ENCODE measurements at regions not wholly inside any gene's neighbourhood (a gene's known extent, or its start where the extent isn't known, plus 50 kb on each side); places are given as distances from the start of the nearest gene placed in this dataset.

DNA sequence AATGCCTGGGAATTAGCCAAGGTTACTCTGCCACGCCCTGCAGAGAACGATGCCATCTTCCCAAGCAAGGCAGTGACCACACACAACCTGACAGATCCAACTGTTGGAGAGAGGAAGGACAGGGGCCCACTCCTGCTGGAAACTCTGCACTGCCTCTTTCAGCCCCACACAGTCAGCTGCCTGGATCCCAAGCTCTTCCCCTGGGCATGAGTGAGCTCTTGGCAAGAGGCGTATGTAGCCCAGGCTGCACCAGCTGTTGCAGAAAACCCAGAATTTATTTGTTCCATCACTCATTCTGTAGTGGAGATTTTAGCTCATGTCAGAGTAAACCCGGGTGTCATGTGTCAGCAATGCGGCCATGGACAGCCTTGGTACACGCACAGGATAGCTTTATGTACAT is 135.1 kb upstream of the TRIM24 start:
- CTCF ChIA-PET, result no interaction called here
- ATAC-seq (no peak), FAIRE-seq (no peak), DNase-seq (ENCODE audit: low read depth, low spot score) (no peak)
- RAD21 ChIA-PET (ENCODE audit: unreplicated experiment), result no interaction called here
- Histone ChIP-seq H2AFZ (ENCODE audit: control insufficient read depth, low read depth, low read length) (no peak overlapping the region), H3K27ac (ENCODE audit: control insufficient read depth, insufficient read depth) (no peak overlapping the region), H3K9ac (ENCODE audit: control insufficient read depth, insufficient read depth, low read length) (no peak overlapping the region), H3K4me3 (no peak overlapping the region), H3K79me2 (ENCODE audit: control insufficient read depth, insufficient read depth, low read length) (no peaks in the 10 kb centered on the region), H4K20me1 (ENCODE audit: control insufficient read depth, insufficient read depth) (no peaks in the 10 kb centered on the region), H3K4me2 (ENCODE audit: control insufficient read depth, insufficient read depth) (no peak overlapping the region), H3K4me1 (ENCODE audit: control insufficient read depth, insufficient read depth, low read length) (no peaks in the 10 kb centered on the region), H3K9me3 (replicated peaks; ENCODE audit: control insufficient read depth, insufficient read depth, low read length) (no peaks in the 10 kb centered on the region), H3K27me3 (replicated peaks in 1 of 2; ENCODE audit: control insufficient read depth in 2 of 2, insufficient read depth in 2 of 2, low read length in 1 of 2) (no peaks in the 10 kb centered on the region), H3K36me3 (ENCODE audit: control insufficient read depth in 2 of 2, insufficient read depth in 2 of 2, low read length in 1 of 2) (no peaks in the 10 kb centered on the region)
- WGBS (ENCODE audit: insufficient coverage, insufficient replicate concordance, low lambda C conversion rate, missing lambda C conversion rate), result 74% methylated on average over 6 of the region's 6 CpGs
- SMC1A ChIA-PET (ENCODE audit: uncharacterized antibody, unreplicated experiment), result no interaction called here
- POLR2A ChIA-PET, result no interaction called here
- intact Hi-C loops (cut with micrococcal nuclease; ENCODE audit: unreplicated experiment), result no loop called here
- in situ Hi-C loops (cut with MboI), result no loop called here
- TF ChIP-seq ZSCAN29 (IDR thresholded peaks at IDR 0.05) (no peak), SIX5 (IDR thresholded peaks at IDR 0.05; ENCODE audit: low read depth, low read length, severe bottlenecking) (no peak), ZBTB4 (CRISPR knock-in tag; IDR thresholded peaks at IDR 0.05) (no peak), ZNF384 (IDR thresholded peaks at IDR 0.05; ENCODE audit: borderline replicate concordance, low read depth, low read length) (no peak), IKZF2 (IDR thresholded peaks at IDR 0.05) (no peak), RUNX3 (IDR thresholded peaks at IDR 0.05; ENCODE audit: low read length) (no peak), SIN3A (IDR thresholded peaks at IDR 0.05; ENCODE audit: low read depth, low read length) (no peak), POU2F2 (IDR thresholded peaks at IDR 0.05; ENCODE audit: borderline replicate concordance, low read depth, low read length) (no peak), SUPT20H (IDR thresholded peaks at IDR 0.05; ENCODE audit: borderline replicate concordance, control insufficient read depth, low read depth, low read length) (no peak), YBX1 (IDR thresholded peaks at IDR 0.05) (no peak), TAF1 (IDR thresholded peaks at IDR 0.05; ENCODE audit: borderline replicate concordance, low read depth, low read length) (no peak), RB1 (IDR thresholded peaks at IDR 0.05; ENCODE audit: borderline replicate concordance) (no peak)
- TF ChIP-seq, protein P1, sequence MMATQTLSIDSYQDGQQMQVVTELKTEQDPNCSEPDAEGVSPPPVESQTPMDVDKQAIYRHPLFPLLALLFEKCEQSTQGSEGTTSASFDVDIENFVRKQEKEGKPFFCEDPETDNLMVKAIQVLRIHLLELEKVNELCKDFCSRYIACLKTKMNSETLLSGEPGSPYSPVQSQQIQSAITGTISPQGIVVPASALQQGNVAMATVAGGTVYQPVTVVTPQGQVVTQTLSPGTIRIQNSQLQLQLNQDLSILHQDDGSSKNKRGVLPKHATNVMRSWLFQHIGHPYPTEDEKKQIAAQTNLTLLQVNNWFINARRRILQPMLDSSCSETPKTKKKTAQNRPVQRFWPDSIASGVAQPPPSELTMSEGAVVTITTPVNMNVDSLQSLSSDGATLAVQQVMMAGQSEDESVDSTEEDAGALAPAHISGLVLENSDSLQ (IDR thresholded peaks at IDR 0.05), result no peak
- TF ChIP-seq, protein P2, sequence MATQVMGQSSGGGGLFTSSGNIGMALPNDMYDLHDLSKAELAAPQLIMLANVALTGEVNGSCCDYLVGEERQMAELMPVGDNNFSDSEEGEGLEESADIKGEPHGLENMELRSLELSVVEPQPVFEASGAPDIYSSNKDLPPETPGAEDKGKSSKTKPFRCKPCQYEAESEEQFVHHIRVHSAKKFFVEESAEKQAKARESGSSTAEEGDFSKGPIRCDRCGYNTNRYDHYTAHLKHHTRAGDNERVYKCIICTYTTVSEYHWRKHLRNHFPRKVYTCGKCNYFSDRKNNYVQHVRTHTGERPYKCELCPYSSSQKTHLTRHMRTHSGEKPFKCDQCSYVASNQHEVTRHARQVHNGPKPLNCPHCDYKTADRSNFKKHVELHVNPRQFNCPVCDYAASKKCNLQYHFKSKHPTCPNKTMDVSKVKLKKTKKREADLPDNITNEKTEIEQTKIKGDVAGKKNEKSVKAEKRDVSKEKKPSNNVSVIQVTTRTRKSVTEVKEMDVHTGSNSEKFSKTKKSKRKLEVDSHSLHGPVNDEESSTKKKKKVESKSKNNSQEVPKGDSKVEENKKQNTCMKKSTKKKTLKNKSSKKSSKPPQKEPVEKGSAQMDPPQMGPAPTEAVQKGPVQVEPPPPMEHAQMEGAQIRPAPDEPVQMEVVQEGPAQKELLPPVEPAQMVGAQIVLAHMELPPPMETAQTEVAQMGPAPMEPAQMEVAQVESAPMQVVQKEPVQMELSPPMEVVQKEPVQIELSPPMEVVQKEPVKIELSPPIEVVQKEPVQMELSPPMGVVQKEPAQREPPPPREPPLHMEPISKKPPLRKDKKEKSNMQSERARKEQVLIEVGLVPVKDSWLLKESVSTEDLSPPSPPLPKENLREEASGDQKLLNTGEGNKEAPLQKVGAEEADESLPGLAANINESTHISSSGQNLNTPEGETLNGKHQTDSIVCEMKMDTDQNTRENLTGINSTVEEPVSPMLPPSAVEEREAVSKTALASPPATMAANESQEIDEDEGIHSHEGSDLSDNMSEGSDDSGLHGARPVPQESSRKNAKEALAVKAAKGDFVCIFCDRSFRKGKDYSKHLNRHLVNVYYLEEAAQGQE (IDR thresholded peaks at IDR 0.05; ENCODE audit: low read depth, low read length), result no peak
- TF ChIP-seq, protein P3, sequence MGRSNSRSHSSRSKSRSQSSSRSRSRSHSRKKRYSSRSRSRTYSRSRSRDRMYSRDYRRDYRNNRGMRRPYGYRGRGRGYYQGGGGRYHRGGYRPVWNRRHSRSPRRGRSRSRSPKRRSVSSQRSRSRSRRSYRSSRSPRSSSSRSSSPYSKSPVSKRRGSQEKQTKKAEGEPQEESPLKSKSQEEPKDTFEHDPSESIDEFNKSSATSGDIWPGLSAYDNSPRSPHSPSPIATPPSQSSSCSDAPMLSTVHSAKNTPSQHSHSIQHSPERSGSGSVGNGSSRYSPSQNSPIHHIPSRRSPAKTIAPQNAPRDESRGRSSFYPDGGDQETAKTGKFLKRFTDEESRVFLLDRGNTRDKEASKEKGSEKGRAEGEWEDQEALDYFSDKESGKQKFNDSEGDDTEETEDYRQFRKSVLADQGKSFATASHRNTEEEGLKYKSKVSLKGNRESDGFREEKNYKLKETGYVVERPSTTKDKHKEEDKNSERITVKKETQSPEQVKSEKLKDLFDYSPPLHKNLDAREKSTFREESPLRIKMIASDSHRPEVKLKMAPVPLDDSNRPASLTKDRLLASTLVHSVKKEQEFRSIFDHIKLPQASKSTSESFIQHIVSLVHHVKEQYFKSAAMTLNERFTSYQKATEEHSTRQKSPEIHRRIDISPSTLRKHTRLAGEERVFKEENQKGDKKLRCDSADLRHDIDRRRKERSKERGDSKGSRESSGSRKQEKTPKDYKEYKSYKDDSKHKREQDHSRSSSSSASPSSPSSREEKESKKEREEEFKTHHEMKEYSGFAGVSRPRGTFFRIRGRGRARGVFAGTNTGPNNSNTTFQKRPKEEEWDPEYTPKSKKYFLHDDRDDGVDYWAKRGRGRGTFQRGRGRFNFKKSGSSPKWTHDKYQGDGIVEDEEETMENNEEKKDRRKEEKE (IDR thresholded peaks at IDR 0.05), result no peak
- BruUV-seq (replicated peaks), result no TSS peak
